ENCODE measurements at regions not wholly inside any gene's neighbourhood (a gene's known extent, or its start where the extent isn't known, plus 50 kb on each side); places are given as distances from the start of the nearest gene placed in this dataset.

DNA sequence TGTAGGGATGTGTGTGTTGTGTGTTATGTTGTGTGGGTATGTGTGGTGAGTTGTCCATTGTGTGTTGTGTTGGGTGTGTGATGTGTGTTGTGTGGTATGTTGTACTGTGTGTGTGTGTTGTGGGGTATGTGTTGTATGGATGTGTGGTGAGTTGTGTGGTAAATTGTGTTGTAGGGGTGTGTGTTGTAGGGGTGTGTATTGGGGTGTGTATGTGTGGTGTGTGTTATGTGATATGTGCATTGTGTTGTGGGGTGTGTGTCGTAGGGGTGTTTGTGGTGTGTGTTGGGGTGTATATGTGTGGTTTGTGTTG, 97.8 kb upstream of the PODXL start:
- TF ChIP-seq, protein P1, sequence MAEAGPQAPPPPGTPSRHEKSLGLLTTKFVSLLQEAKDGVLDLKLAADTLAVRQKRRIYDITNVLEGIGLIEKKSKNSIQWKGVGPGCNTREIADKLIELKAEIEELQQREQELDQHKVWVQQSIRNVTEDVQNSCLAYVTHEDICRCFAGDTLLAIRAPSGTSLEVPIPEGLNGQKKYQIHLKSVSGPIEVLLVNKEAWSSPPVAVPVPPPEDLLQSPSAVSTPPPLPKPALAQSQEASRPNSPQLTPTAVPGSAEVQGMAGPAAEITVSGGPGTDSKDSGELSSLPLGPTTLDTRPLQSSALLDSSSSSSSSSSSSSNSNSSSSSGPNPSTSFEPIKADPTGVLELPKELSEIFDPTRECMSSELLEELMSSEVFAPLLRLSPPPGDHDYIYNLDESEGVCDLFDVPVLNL (CRISPR knock-in tag; IDR thresholded peaks at IDR 0.05; ENCODE audit: borderline replicate concordance, low read depth) = no peak
- TF ChIP-seq, protein P2, sequence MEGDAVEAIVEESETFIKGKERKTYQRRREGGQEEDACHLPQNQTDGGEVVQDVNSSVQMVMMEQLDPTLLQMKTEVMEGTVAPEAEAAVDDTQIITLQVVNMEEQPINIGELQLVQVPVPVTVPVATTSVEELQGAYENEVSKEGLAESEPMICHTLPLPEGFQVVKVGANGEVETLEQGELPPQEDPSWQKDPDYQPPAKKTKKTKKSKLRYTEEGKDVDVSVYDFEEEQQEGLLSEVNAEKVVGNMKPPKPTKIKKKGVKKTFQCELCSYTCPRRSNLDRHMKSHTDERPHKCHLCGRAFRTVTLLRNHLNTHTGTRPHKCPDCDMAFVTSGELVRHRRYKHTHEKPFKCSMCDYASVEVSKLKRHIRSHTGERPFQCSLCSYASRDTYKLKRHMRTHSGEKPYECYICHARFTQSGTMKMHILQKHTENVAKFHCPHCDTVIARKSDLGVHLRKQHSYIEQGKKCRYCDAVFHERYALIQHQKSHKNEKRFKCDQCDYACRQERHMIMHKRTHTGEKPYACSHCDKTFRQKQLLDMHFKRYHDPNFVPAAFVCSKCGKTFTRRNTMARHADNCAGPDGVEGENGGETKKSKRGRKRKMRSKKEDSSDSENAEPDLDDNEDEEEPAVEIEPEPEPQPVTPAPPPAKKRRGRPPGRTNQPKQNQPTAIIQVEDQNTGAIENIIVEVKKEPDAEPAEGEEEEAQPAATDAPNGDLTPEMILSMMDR (IDR thresholded peaks at IDR 0.05) = no peak
- TF ChIP-seq, protein P3, sequence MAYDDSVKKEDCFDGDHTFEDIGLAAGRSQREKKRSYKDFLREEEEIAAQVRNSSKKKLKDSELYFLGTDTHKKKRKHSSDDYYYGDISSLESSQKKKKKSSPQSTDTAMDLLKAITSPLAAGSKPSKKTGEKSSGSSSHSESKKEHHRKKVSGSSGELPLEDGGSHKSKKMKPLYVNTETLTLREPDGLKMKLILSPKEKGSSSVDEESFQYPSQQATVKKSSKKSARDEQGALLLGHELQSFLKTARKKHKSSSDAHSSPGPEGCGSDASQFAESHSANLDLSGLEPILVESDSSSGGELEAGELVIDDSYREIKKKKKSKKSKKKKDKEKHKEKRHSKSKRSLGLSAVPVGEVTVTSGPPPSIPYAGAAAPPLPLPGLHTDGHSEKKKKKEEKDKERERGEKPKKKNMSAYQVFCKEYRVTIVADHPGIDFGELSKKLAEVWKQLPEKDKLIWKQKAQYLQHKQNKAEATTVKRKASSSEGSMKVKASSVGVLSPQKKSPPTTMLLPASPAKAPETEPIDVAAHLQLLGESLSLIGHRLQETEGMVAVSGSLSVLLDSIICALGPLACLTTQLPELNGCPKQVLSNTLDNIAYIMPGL (CRISPR knock-in tag; IDR thresholded peaks at IDR 0.05) = no peak
